CD14-positive monocyte (primary cell): ENCODE measurements at regions not wholly inside any gene's neighbourhood (a gene's known extent, or its start where the extent isn't known, plus 50 kb on each side); places are given as distances from the start of the nearest gene placed in this dataset.

Experiments used
- DNase-seq, 3 donors: peaks; one replicate each; pipeline ENCODE4 v3.0.0-alpha.2; 2011 to 2022
- H2AFZ ChIP-seq: 2 replicates; pipeline ENCODE4 v1.6.0; 2012; ENCODE audit warnings: mild to moderate bottlenecking, low read depth, low read length, inconsistent platforms; ENCODE audit not compliant: insufficient read depth, poor library complexity, severe bottlenecking
- H3K27ac ChIP-seq, 2 donors: 1 replicate in 1 of 2; 2 replicates in 1 of 2; pipeline ENCODE4 v1.5.1; 2012 to 2013; ENCODE audit warnings: low read length in 2 of 2, control low read depth in 1 of 2, inconsistent platforms in 1 of 2, low read depth in 1 of 2, mild to moderate bottlenecking in 1 of 2
- H3K27me3 ChIP-seq, 2 donors: one replicate each; pipeline versions ENCODE4 v1.6.0 to v1.6.1; 2011 to 2013; ENCODE audit warnings: low read length in 2 of 2; ENCODE audit not compliant: control insufficient read depth in 2 of 2, insufficient read depth in 2 of 2
- H3K36me3 ChIP-seq, 2 donors: replicated peaks in 1 of 2; 1 replicate in 1 of 2; 2 replicates in 1 of 2; pipeline versions ENCODE4 v1.5.1 to v1.6.1; 2012 to 2013; ENCODE audit warnings: low read length in 2 of 2, control low read depth in 1 of 2, inconsistent platforms in 1 of 2, mild to moderate bottlenecking in 1 of 2; ENCODE audit not compliant: insufficient read depth in 2 of 2, control insufficient read depth in 1 of 2
- H3K4me1 ChIP-seq, 2 donors: 1 replicate in 1 of 2; 2 replicates in 1 of 2; pipeline versions ENCODE4 v1.5.1 to v1.6.1; 2012 to 2013; ENCODE audit warnings: low read length in 2 of 2, control low read depth in 1 of 2, inconsistent platforms in 1 of 2, mild to moderate bottlenecking in 1 of 2, moderate library complexity in 1 of 2; ENCODE audit not compliant: insufficient read depth in 2 of 2, control insufficient read depth in 1 of 2
- H3K4me2 ChIP-seq: replicated peaks from 2 replicates; pipeline ENCODE3; 2012; ENCODE audit warnings: low read length, moderate library complexity, mild to moderate bottlenecking; ENCODE audit not compliant: poor library complexity, severe bottlenecking; ENCODE audit errors: extremely low read depth
- H3K4me3 ChIP-seq, 3 experiments: fragments of 200-600 bp in 1 of 3; sonication (generic) in 1 of 3; replicated peaks in 1 of 3; 1 replicate in 2 of 3; 2 replicates in 1 of 3; pipeline ENCODE4 v1.5.1; 2011 to 2013; ENCODE audit warnings: low read length in 3 of 3, mild to moderate bottlenecking in 3 of 3, control low read depth in 2 of 3, low read depth in 2 of 3, inconsistent platforms in 1 of 3, moderate library complexity in 1 of 3
- H3K79me2 ChIP-seq: 2 replicates; pipeline ENCODE4 v1.6.0; 2012; ENCODE audit warnings: mild to moderate bottlenecking, control low read depth, inconsistent platforms, low read length, moderate library complexity; ENCODE audit not compliant: insufficient read depth
- H3K9ac ChIP-seq: 2 replicates; pipeline ENCODE4 v1.6.0; 2017; ENCODE audit warnings: low read length, mild to moderate bottlenecking; ENCODE audit not compliant: insufficient read depth, poor library complexity, severe bottlenecking
- H3K9me3 ChIP-seq, 2 donors: replicated peaks in 1 of 2; 1 replicate in 1 of 2; 2 replicates in 1 of 2; pipeline versions ENCODE4 v1.5.1 to v1.6.1; 2012 to 2013; ENCODE audit warnings: low read length in 2 of 2, control low read depth in 1 of 2; ENCODE audit not compliant: control insufficient read depth in 1 of 2, insufficient read depth in 1 of 2
- H4K20me1 ChIP-seq: 2 replicates; pipeline ENCODE4 v1.6.0; 2012; ENCODE audit warnings: mild to moderate bottlenecking, low read length, control low read depth, moderate library complexity; ENCODE audit not compliant: insufficient read depth
- H3K27ac Mint-ChIP-seq, 7 donors: one replicate each; pipeline ENCODE4 v1.8.0; 2020; ENCODE audit warnings: mild to moderate bottlenecking in 7 of 7, mixed read lengths in 7 of 7, moderate library complexity in 6 of 7, inconsistent platforms in 2 of 7
- H3K27me3 Mint-ChIP-seq, 3 donors: one replicate each; pipeline ENCODE4 v1.8.0; 2021 to 2022; ENCODE audit warnings: low read depth in 3 of 3, mild to moderate bottlenecking in 3 of 3, mixed read lengths in 3 of 3, moderate library complexity in 3 of 3, inconsistent platforms in 1 of 3
- H3K36me3 Mint-ChIP-seq, 2 donors: one replicate each; pipeline ENCODE4 v1.8.0; 2020; ENCODE audit warnings: mixed read lengths in 2 of 2, inconsistent platforms in 1 of 2, mild to moderate bottlenecking in 1 of 2
- H3K4me1 Mint-ChIP-seq: one replicate; pipeline ENCODE4 v1.8.0; 2020; ENCODE audit warnings: mild to moderate bottlenecking, mixed read lengths
- H3K4me3 Mint-ChIP-seq, 2 donors: one replicate each; pipeline ENCODE4 v1.8.0; 2020; ENCODE audit warnings: mild to moderate bottlenecking in 2 of 2, mixed read lengths in 2 of 2, moderate library complexity in 1 of 2
- H3K9me3 Mint-ChIP-seq, 7 donors: one replicate each; pipeline ENCODE4 v1.8.0; 2020 to 2022; ENCODE audit warnings: mixed read lengths in 7 of 7, mild to moderate bottlenecking in 6 of 7, moderate library complexity in 6 of 7, inconsistent platforms in 2 of 7
- WGBS: methylation state at CpG from one replicate; pipeline ENCODE4 v1.1.5; 2013; ENCODE audit warnings: missing lambda C conversion rate; ENCODE audit not compliant: insufficient coverage; 5-methylcytosine and 5-hydroxymethylcytosine counted together
- intact Hi-C, 2 donors: fragments of 100-400 bp; cut with micrococcal nuclease; formaldehyde crosslinking; loops; one replicate each; pipeline versions ENCODE4 v1.15.0 to v1.15.1; 2023
- TF ChIP-seq, protein P1 (sequence below): fragments of 200-600 bp; IDR thresholded peaks from one replicate; pipeline ENCODE4 v1.8.0; 2022; ENCODE audit warnings: antibody characterized with exemption, mild to moderate bottlenecking

DNA sequence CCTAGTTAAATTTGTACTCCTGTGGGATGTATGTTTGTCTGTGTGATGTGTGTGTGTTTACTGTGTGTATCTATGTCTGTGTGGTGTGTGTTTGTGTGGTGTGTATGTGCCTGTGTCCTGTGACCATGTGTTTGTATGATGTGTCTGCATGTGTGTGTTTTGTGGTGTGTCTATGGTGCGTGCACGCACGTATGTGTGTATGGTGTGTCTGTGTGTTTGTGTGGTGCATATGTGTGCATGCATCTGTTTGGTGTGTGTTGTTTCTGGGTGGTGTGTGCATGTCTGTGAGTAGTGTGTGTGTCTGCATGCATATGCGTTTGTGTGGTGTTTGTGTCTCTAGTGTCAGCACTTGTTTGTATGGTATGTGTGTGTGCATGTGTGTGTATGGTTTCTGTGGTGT is 174.2 kb upstream of the RBFOX1 start:
- WGBS, result 80% methylated on average over 1 of the region's 4 CpGs
- Mint-ChIP-seq H3K27ac (no peak overlapping the region), H3K4me1 (no peaks in the 10 kb centered on the region), H3K9me3 (peaks cover 0 to 3% (median 0%) of the 10 kb centered on the region in 7 donors), H3K36me3 (no peaks in the 10 kb centered on the region), H3K27me3 (no peaks in the 10 kb centered on the region), H3K4me3 (no peak overlapping the region)
- H3K27ac ChIP-seq, result no peak overlapping the region
- H2AFZ ChIP-seq, result no peak overlapping the region
- H3K79me2 ChIP-seq, result no peaks in the 10 kb centered on the region
- no peaks in the 10 kb centered on the region for H4K20me1 ChIP-seq
- no peak overlapping the region for H3K4me2 ChIP-seq
- TF ChIP-seq, protein P1, sequence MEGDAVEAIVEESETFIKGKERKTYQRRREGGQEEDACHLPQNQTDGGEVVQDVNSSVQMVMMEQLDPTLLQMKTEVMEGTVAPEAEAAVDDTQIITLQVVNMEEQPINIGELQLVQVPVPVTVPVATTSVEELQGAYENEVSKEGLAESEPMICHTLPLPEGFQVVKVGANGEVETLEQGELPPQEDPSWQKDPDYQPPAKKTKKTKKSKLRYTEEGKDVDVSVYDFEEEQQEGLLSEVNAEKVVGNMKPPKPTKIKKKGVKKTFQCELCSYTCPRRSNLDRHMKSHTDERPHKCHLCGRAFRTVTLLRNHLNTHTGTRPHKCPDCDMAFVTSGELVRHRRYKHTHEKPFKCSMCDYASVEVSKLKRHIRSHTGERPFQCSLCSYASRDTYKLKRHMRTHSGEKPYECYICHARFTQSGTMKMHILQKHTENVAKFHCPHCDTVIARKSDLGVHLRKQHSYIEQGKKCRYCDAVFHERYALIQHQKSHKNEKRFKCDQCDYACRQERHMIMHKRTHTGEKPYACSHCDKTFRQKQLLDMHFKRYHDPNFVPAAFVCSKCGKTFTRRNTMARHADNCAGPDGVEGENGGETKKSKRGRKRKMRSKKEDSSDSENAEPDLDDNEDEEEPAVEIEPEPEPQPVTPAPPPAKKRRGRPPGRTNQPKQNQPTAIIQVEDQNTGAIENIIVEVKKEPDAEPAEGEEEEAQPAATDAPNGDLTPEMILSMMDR, result no peak
- intact Hi-C loops, result no loop called here
- H3K4me3 ChIP-seq, result no peak overlapping the region
- H3K4me1 ChIP-seq, result no peaks in the 10 kb centered on the region
- no peak for DNase-seq
- H3K9me3 ChIP-seq, result no peaks in the 10 kb centered on the region
- no peak overlapping the region for H3K9ac ChIP-seq
- no peaks in the 10 kb centered on the region for H3K27me3 ChIP-seq
- H3K36me3 ChIP-seq, result no peaks in the 10 kb centered on the region

DNA sequence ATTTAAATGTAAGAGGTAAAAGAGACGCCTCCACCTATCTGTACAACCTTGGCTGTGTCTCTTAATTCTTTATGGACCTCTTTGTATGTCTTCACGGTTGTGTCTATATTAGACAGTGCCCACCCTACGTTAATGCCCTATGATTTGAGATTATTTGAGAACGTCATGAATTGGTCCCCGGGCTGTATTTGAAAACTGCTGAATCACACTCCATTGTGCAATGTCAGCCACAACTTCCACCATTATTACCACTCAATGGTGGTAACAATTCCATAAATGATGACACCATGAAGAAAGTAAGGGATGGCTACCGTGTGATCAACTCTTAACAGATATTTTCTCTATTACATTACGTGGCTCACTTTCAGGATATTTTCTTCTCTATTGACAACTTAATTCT is 182.4 kb upstream of the RBFOX1 start:
- Histone ChIP-seq H3K4me1 (no peaks in the 10 kb centered on the region), H3K9me3 (peaks cover 0 to 8% of the 10 kb centered on the region in 2 donors), H3K36me3 (no peaks in the 10 kb centered on the region), H4K20me1 (no peaks in the 10 kb centered on the region), H3K9ac (no peak overlapping the region), H3K27ac (no peak overlapping the region), H2AFZ (no peak overlapping the region), H3K4me2 (no peak overlapping the region), H3K4me3 (no peak overlapping the region), H3K79me2 (no peaks in the 10 kb centered on the region), H3K27me3 (no peaks in the 10 kb centered on the region)
- H3K4me3 Mint-ChIP-seq, result no peak overlapping the region
- H3K9me3 Mint-ChIP-seq, result peaks cover 0 to 12% (median 4%) of the 10 kb centered on the region in 7 donors
- no peaks in the 10 kb centered on the region for H3K36me3 Mint-ChIP-seq
- TF ChIP-seq, protein P1, result no peak
- WGBS, result no CpG with 5 or more reads among the region's 7 CpGs
- no peak for DNase-seq
- no peak overlapping the region for H3K27ac Mint-ChIP-seq
- no peaks in the 10 kb centered on the region for H3K4me1 Mint-ChIP-seq
- peaks cover 0 to 1% (median 0%) of the 10 kb centered on the region in 3 donors for H3K27me3 Mint-ChIP-seq
- intact Hi-C loops, result no loop called here
